PC-3 (cell line): ENCODE measurements at regions not wholly inside any gene's neighbourhood (a gene's known extent, or its start where the extent isn't known, plus 50 kb on each side); places are given as distances from the start of the nearest gene placed in this dataset.

Experiments used
- ATAC-seq: fragments of 200-7000 bp; cut with Tn5 transposase; 2 replicates; pipeline ENCODE4 v1.9.1; 2020; ENCODE audit warnings: mild to moderate bottlenecking, moderate library complexity
- BruUV-seq: library from RNA; stranded (reverse); fragments of 400-500 nt; replicated peaks from 2 replicates; lab custom pipeline; 2021; lab: Mats Ljungman, UMichigan
- CTCF ChIA-PET: fragments of 300-600 bp; sonication (Branson Sonifier 250); formaldehyde crosslinking; loops from one replicate; lab custom pipeline; 2022; ENCODE audit warnings: antibody characterized with exemption; lab: Charles Lee
- POLR2A ChIA-PET: fragments of 300-600 bp; sonication (Branson Sonifier 250); formaldehyde crosslinking; loops from one replicate; lab custom pipeline; 2022; ENCODE audit warnings: antibody characterized with exemption; ENCODE audit not compliant: unreplicated experiment; lab: Charles Lee
- DNase-seq: peaks from one replicate; pipeline ENCODE4 v3.0.0-alpha.2; 2015
- H2AFZ ChIP-seq: fragments of 300-600 bp; sonication (generic); 2 replicates; pipeline ENCODE4 v1.6.0; 2016; ENCODE audit warnings: antibody characterized with exemption, low read length
- H3F3A ChIP-seq: fragments of 300-600 bp; sonication (generic); one replicate; pipeline ENCODE4 v1.6.0; 2017; ENCODE audit warnings: antibody characterized with exemption, low read length, control low read depth, mild to moderate bottlenecking; ENCODE audit not compliant: unreplicated experiment
- H3K27ac ChIP-seq: fragments of 300-600 bp; sonication (generic); 2 replicates; pipeline ENCODE4 v1.5.1; 2016; ENCODE audit warnings: mild to moderate bottlenecking, low read length
- H3K27me3 ChIP-seq: fragments of 300-600 bp; sonication (generic); 2 replicates; pipeline ENCODE4 v1.6.1; 2016; ENCODE audit warnings: low read length, mixed read lengths
- H3K36me3 ChIP-seq: fragments of 300-600 bp; sonication (generic); 2 replicates; pipeline ENCODE4 v1.6.1; 2016; ENCODE audit warnings: low read depth, mixed run types, low read length, mixed read lengths
- H3K4me1 ChIP-seq: fragments of 300-600 bp; sonication (generic); 2 replicates; pipeline ENCODE4 v1.5.1; 2016; ENCODE audit warnings: low read length; ENCODE audit not compliant: insufficient read depth
- H3K4me2 ChIP-seq: fragments of 300-600 bp; sonication (generic); 2 replicates; pipeline ENCODE4 v1.6.0; 2016; ENCODE audit warnings: low read length
- H3K4me3 ChIP-seq: fragments of 300-600 bp; sonication (generic); 2 replicates; pipeline ENCODE4 v1.5.1; 2016; ENCODE audit warnings: mild to moderate bottlenecking, low read length, mixed read lengths
- H3K79me2 ChIP-seq: fragments of 300-600 bp; sonication (generic); 2 replicates; pipeline ENCODE4 v1.6.1; 2017; ENCODE audit warnings: low read length, mixed read lengths
- H3K9ac ChIP-seq: fragments of 300-600 bp; sonication (generic); 2 replicates; pipeline ENCODE4 v1.6.0; 2016; ENCODE audit warnings: mild to moderate bottlenecking, low read length
- H3K9me2 ChIP-seq: fragments of 300-600 bp; sonication (generic); replicated peaks from 2 replicates; pipeline ENCODE4 v1.6.1; 2016; ENCODE audit warnings: mixed run types, low read length, mixed read lengths
- H3K9me3 ChIP-seq: fragments of 300-600 bp; sonication (generic); 2 replicates; pipeline ENCODE4 v1.6.1; 2016; ENCODE audit warnings: low read length, mixed read lengths
- H4K20me1 ChIP-seq: fragments of 300-600 bp; sonication (generic); 2 replicates; pipeline ENCODE4 v1.6.1; 2016; ENCODE audit warnings: low read length, mixed read lengths
- EZH2 ChIP-seq: fragments of 300-600 bp; sonication (generic); IDR thresholded peaks from one replicate; pipeline ENCODE4 v1.6.1; 2017; ENCODE audit warnings: antibody characterized with exemption, mild to moderate bottlenecking, low read length; ENCODE audit not compliant: unreplicated experiment
- EZH2phosphoT487 ChIP-seq: fragments of 300-600 bp; sonication (generic); IDR thresholded peaks from 2 replicates; pipeline ENCODE4 v1.6.1; 2018; ENCODE audit warnings: mild to moderate bottlenecking, antibody characterized with exemption, low read length, borderline replicate concordance
- intact Hi-C: fragments of 100-400 bp; cut with micrococcal nuclease; formaldehyde crosslinking; loops from 2 replicates; pipeline ENCODE4 v1.9.0; 2023
- TF ChIP-seq, protein P1 (sequence below): fragments of 300-600 bp; sonication (generic); conservative IDR thresholded peaks from 2 replicates; pipeline ENCODE4 v1.5.1; 2017; ENCODE audit warnings: antibody characterized with exemption, low read depth, mild to moderate bottlenecking, low read length

GRCh38 chr5:165400086-165400485 lies 1894.7 kb downstream of the MAT2B start:
- CTCF ChIA-PET: no interaction called here
- BruUV-seq: no TSS peak
- H3K9me3 ChIP-seq: no peaks in the 10 kb centered on the region
- H3K9me2 ChIP-seq: no peaks in the 10 kb centered on the region
- H3F3A ChIP-seq: no peaks in the 10 kb centered on the region
- H2AFZ ChIP-seq: no peak overlapping the region
- no peak for DNase-seq
- no peak overlapping the region for H3K9ac ChIP-seq
- no peaks in the 10 kb centered on the region for H4K20me1 ChIP-seq
- ATAC-seq: no peak
- POLR2A ChIA-PET: no interaction called here
- TF ChIP-seq EZH2phosphoT487: no peak
- TF ChIP-seq EZH2: no peak
- TF ChIP-seq, protein P1, sequence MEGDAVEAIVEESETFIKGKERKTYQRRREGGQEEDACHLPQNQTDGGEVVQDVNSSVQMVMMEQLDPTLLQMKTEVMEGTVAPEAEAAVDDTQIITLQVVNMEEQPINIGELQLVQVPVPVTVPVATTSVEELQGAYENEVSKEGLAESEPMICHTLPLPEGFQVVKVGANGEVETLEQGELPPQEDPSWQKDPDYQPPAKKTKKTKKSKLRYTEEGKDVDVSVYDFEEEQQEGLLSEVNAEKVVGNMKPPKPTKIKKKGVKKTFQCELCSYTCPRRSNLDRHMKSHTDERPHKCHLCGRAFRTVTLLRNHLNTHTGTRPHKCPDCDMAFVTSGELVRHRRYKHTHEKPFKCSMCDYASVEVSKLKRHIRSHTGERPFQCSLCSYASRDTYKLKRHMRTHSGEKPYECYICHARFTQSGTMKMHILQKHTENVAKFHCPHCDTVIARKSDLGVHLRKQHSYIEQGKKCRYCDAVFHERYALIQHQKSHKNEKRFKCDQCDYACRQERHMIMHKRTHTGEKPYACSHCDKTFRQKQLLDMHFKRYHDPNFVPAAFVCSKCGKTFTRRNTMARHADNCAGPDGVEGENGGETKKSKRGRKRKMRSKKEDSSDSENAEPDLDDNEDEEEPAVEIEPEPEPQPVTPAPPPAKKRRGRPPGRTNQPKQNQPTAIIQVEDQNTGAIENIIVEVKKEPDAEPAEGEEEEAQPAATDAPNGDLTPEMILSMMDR: no peak
- H3K27ac ChIP-seq: no peak overlapping the region
- no peaks in the 10 kb centered on the region for H3K36me3 ChIP-seq
- no peaks in the 10 kb centered on the region for H3K79me2 ChIP-seq
- no peaks in the 10 kb centered on the region for H3K4me1 ChIP-seq
- no peaks in the 10 kb centered on the region for H3K27me3 ChIP-seq
- H3K4me2 ChIP-seq: no peak overlapping the region
- intact Hi-C loops: no loop called here
- no peak overlapping the region for H3K4me3 ChIP-seq

GRCh38 chr5:165404917-165405316 lies 1899.5 kb downstream of the MAT2B start:
- CTCF ChIA-PET: no interaction called here
- H3K36me3 ChIP-seq: no peaks in the 10 kb centered on the region
- H3K9me2 ChIP-seq: no peaks in the 10 kb centered on the region
- ATAC-seq (no peak), DNase-seq (no peak)
- H3K4me1 ChIP-seq: no peaks in the 10 kb centered on the region
- H3K79me2 ChIP-seq: no peaks in the 10 kb centered on the region
- H3F3A ChIP-seq: no peaks in the 10 kb centered on the region
- intact Hi-C loops: no loop called here
- no peaks in the 10 kb centered on the region for H3K27me3 ChIP-seq
- no peak overlapping the region for H3K27ac ChIP-seq
- BruUV-seq: no TSS peak
- no peak for TF ChIP-seq EZH2
- TF ChIP-seq, protein P1: no peak
- no peak for TF ChIP-seq EZH2phosphoT487
- no peaks in the 10 kb centered on the region for H4K20me1 ChIP-seq
- no peaks in the 10 kb centered on the region for H3K9me3 ChIP-seq
- H2AFZ ChIP-seq: no peak overlapping the region
- H3K4me2 ChIP-seq: no peak overlapping the region
- POLR2A ChIA-PET: no interaction called here
- H3K4me3 ChIP-seq: no peak overlapping the region
- H3K9ac ChIP-seq: no peak overlapping the region

GRCh38 chr5:165405340-165405739 lies 1899.9 kb downstream of the MAT2B start:
- BruUV-seq: no TSS peak
- CTCF ChIA-PET: no interaction called here
- H4K20me1 ChIP-seq: no peaks in the 10 kb centered on the region

More at GRCh38 chr5:165405340-165405739, 1899.9 kb downstream of the MAT2B start:
- ATAC-seq (no peak), DNase-seq (no peak)
- H3K4me1 ChIP-seq: no peaks in the 10 kb centered on the region
- no peaks in the 10 kb centered on the region for H3K27me3 ChIP-seq
- H3K79me2 ChIP-seq: no peaks in the 10 kb centered on the region
- no peak overlapping the region for H2AFZ ChIP-seq
- intact Hi-C loops: no loop called here
- no peaks in the 10 kb centered on the region for H3F3A ChIP-seq
- no peaks in the 10 kb centered on the region for H3K9me3 ChIP-seq
- no peak for TF ChIP-seq EZH2
- TF ChIP-seq, protein P1: no peak
- no peak for TF ChIP-seq EZH2phosphoT487
- POLR2A ChIA-PET: no interaction called here
- H3K9ac ChIP-seq: no peak overlapping the region
- H3K4me2 ChIP-seq: no peak overlapping the region
- H3K36me3 ChIP-seq: no peaks in the 10 kb centered on the region
- no peak overlapping the region for H3K4me3 ChIP-seq
- no peaks in the 10 kb centered on the region for H3K9me2 ChIP-seq
- no peak overlapping the region for H3K27ac ChIP-seq
